Loucy (cell line): ENCODE measurements at regions not wholly inside any gene's neighbourhood (a gene's known extent, or its start where the extent isn't known, plus 50 kb on each side); places are given as distances from the start of the nearest gene placed in this dataset.

ENCODE experiments used
- CTCF ChIP-seq: fragments of 200-600 bp; sonication (generic); conservative IDR thresholded peaks from 2 replicates; pipeline ENCODE4 v1.5.1; 2014; ENCODE audit warnings: mild to moderate bottlenecking, antibody characterized with exemption, low read length
- EZH2phosphoT487 ChIP-seq: fragments of 200-600 bp; IDR thresholded peaks from 2 replicates; pipeline ENCODE4 v1.6.1; 2018; ENCODE audit warnings: antibody characterized with exemption, mild to moderate bottlenecking, moderate library complexity, borderline replicate concordance

DNA sequence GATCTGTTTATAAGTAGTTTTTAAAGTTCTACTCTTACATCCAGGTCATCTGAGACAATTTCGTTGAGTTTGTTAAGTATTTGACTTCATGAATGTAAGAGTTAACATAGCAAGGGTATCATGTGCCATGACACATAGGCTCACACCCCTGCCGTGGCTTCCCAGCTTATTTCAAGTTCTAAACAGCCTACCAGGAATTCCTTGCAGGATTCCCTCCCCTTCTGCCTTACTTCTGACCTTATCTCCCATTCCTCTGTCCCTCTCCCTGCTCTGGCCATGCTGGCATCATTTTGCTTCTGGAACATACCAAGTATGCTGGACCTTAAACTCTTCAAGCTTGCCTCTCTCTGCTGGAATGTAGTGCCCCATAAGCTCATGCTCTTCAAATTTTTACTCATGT, 369.9 kb upstream of the PCDH7 start:
- TF ChIP-seq CTCF: no peak
- TF ChIP-seq EZH2phosphoT487: no peak
